RWPE1 (cell line): ENCODE measurements at regions not wholly inside any gene's neighbourhood (a gene's known extent, or its start where the extent isn't known, plus 50 kb on each side); places are given as distances from the start of the nearest gene placed in this dataset.

Source experiments
- CTCF ChIA-PET: fragments of 350-600 bp; sonication (Branson Sonifier 250); formaldehyde crosslinking; extraction: SDS; loops from one replicate; lab custom pipeline; 2021; lab: Yijun Ruan, JAX
- POLR2A ChIA-PET: fragments of 400-600 bp; formaldehyde crosslinking; extraction: SDS; loops from one replicate; lab custom pipeline; 2020; ENCODE audit warnings: antibody characterized with exemption; ENCODE audit not compliant: low non-redundant PET; lab: Yijun Ruan, JAX
- DNase-seq: peaks from one replicate; pipeline ENCODE4 v3.0.0; 2012; ENCODE audit warnings: low spot score
- H3K27ac ChIP-seq: fragments of 450-650 bp; 2 replicates; pipeline ENCODE4 v1.5.1; 2017
- TF ChIP-seq, protein P1 (sequence below): fragments of 450-650 bp; conservative IDR thresholded peaks from 2 replicates; pipeline ENCODE4 v1.5.1; 2017; ENCODE audit warnings: low read depth, mild to moderate bottlenecking

DNA sequence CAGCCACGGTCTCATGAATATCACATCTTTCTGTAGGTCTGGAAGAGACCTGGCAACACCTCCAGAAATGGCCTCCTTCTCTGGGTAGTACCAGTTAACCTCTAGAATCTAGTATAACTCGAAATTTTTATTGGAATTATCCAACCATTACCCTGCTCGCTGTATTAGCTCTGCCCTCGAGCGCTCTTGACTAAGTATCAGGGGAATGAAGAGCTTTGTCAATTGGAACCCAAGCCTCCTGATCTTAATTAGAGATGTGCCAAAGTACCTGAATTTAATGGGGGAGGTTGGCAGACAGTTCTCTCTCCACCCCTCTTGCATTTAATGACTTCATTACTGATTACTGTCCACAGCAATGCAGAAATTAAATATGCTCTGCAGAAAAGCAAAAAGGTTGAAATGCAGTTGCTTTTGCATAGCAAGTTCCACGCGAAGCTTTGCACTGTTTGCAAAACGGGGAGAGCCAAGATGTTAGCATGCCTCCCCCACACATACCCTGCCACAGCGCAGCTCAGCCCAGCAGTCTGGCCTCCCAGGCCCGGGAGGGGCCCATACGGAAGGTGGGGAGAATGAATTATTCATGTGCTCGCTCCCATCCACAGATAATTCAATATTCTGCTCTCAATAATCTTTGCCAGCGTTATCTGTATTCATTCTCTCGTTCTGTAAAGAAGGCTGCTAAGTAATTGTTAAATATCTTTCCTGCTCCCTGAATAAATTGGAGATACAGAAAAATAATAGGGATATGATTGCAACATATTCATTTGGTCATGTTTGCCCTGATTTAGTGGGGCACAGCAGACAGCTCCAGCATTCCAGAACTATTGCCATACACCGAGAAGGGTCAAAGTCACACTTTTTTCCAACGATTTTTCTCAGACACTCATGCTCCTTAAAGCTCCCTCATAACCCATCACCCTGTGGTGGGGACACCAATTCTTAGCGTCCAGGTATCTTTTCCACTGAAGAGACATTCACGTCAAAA lies 305.8 kb downstream of the CDH26 start:
- TF ChIP-seq, protein P1, sequence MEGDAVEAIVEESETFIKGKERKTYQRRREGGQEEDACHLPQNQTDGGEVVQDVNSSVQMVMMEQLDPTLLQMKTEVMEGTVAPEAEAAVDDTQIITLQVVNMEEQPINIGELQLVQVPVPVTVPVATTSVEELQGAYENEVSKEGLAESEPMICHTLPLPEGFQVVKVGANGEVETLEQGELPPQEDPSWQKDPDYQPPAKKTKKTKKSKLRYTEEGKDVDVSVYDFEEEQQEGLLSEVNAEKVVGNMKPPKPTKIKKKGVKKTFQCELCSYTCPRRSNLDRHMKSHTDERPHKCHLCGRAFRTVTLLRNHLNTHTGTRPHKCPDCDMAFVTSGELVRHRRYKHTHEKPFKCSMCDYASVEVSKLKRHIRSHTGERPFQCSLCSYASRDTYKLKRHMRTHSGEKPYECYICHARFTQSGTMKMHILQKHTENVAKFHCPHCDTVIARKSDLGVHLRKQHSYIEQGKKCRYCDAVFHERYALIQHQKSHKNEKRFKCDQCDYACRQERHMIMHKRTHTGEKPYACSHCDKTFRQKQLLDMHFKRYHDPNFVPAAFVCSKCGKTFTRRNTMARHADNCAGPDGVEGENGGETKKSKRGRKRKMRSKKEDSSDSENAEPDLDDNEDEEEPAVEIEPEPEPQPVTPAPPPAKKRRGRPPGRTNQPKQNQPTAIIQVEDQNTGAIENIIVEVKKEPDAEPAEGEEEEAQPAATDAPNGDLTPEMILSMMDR: no peak
- ChIA-PET CTCF (interaction anchor here (0.6 to 7.6 kb wide), 9 partner anchors 9 to 1120 kb away, joined by 3 to 80 read pairs (median 4); no protein-coding TSS in a partner anchor), POLR2A (interaction anchor here (0.6 kb wide), 1 partner anchor 36 kb away, joined by 3 read pairs; no protein-coding TSS in a partner anchor)
- H3K27ac ChIP-seq: no peak overlapping the region
- no peak for DNase-seq

- H3K27ac ChIP-seq: no peak overlapping the region
- TF ChIP-seq, protein P1: no peak
- ChIA-PET POLR2A (no interaction called here), CTCF (interaction anchor here (0.6 to 0.9 kb wide), 3 partner anchors 129 to 1801 kb away, joined by 3 read pairs; no protein-coding TSS in a partner anchor)
- DNase-seq: no peak
These were observed 308.1 kb downstream of the CDH26 start for GRCh38 chr20:60266177-60266823.

- TF ChIP-seq, protein P1: no peak
- POLR2A ChIA-PET: no interaction called here
- CTCF ChIA-PET: interaction anchor here (0.7 to 3.2 kb wide), 2 partner anchors 58 to 430 kb away, joined by 3 to 13 read pairs; no protein-coding TSS in a partner anchor
- no peak overlapping the region for H3K27ac ChIP-seq
- DNase-seq: peak; percentile 38
These were observed 310.3 kb downstream of the CDH26 start for GRCh38 chr20:60268491-60268890.

- TF ChIP-seq, protein P1: no peak
- DNase-seq: no peak
- POLR2A ChIA-PET: no interaction called here
- no peak overlapping the region for H3K27ac ChIP-seq
- CTCF ChIA-PET: interaction anchor here (3.2 kb wide), 1 partner anchor 59 kb away, joined by 13 read pairs; no protein-coding TSS in a partner anchor
These were observed 311.4 kb downstream of the CDH26 start for GRCh38 chr20:60269573-60270162.

DNA sequence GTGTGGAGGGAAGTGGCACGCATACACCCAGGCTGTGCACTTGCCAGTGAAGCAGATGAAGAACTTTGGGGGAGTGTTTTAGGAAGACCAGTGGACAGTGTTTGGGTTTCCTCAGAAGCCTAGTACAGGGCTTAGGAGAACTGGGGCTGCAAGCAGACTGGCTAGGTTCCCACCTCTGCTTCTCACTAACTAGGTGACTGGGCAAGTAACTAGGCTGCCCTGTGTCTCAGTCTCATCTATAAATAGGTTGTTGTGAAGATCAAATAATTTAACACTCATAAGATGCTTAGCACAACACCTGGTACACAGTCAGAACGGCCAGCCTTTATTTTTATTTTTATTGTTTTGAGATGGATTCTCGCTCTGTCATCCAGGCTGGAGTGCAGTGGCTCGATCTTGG lies 312.1 kb downstream of the CDH26 start:
- ChIA-PET CTCF (interaction anchor here (3.2 kb wide), 1 partner anchor 59 kb away, joined by 13 read pairs; no protein-coding TSS in a partner anchor), POLR2A (no interaction called here)
- no peak for DNase-seq
- TF ChIP-seq, protein P1: no peak
- no peak overlapping the region for H3K27ac ChIP-seq
